Central memory CD8-positive, alpha-beta T cell (primary cell): ENCODE measurements at regions not wholly inside any gene's neighbourhood (a gene's known extent, or its start where the extent isn't known, plus 50 kb on each side); places are given as distances from the start of the nearest gene placed in this dataset.

ENCODE experiments used
- ATAC-seq: fragments of 150-1000 bp; cut with Tn5 transposase; replicated peaks from 2 replicates; pipeline ENCODE4 v1.10.0; 2022; ENCODE audit warnings: mild to moderate bottlenecking, moderate FRiP score, moderate number of reproducible peaks; ENCODE audit not compliant: poor library complexity, severe bottlenecking; ENCODE audit errors: extremely low read depth
- DNase-seq, 2 donors: peaks; one replicate each; pipeline ENCODE4 v3.0.0; 2021; ENCODE audit warnings: low spot score in 2 of 2
- H3K27ac Mint-ChIP-seq: one replicate; pipeline ENCODE4 v1.8.0; 2022; ENCODE audit warnings: low read depth, mild to moderate bottlenecking, moderate library complexity, mixed read lengths
- H3K27me3 Mint-ChIP-seq: one replicate; pipeline ENCODE4 v1.8.0; 2022; ENCODE audit warnings: mixed read lengths
- H3K36me3 Mint-ChIP-seq: one replicate; pipeline ENCODE4 v1.8.0; 2022; ENCODE audit warnings: mild to moderate bottlenecking, moderate library complexity, mixed read lengths; ENCODE audit not compliant: insufficient read depth
- H3K4me1 Mint-ChIP-seq: one replicate; pipeline ENCODE4 v1.8.0; 2022; ENCODE audit warnings: mixed read lengths
- H3K4me3 Mint-ChIP-seq: one replicate; pipeline ENCODE4 v1.8.0; 2022; ENCODE audit warnings: mild to moderate bottlenecking, moderate library complexity, mixed read lengths
- H3K9me3 Mint-ChIP-seq: one replicate; pipeline ENCODE4 v1.8.0; 2022; ENCODE audit warnings: mixed read lengths

DNA sequence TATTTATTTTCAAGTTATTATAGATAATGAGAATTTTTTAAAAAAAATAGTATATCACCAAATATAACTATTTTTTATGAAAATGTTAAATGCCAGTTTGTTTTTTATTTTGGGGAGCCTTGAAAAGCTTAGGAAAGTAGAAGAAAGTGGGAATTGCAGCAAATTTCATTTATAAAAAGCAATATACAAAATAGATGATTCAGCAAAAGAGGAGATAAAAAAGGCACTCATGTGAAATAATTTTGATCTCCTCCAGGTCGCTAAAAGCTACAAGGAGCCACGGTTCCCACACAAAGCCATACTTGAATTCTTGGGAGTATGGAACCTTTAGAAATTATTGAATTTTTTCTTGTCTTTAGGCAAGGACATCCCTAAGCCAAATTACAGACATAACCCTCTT, 625.0 kb upstream of the SGO1 start:
- Mint-ChIP-seq H3K27ac (no peak overlapping the region), H3K4me3 (no peak overlapping the region), H3K4me1 (no peaks in the 10 kb centered on the region), H3K27me3 (no peaks in the 10 kb centered on the region), H3K9me3 (peaks cover 30% of the 10 kb centered on the region), H3K36me3 (peaks cover 1% of the 10 kb centered on the region)
- DNase-seq (no peak), ATAC-seq (no peak)

DNA sequence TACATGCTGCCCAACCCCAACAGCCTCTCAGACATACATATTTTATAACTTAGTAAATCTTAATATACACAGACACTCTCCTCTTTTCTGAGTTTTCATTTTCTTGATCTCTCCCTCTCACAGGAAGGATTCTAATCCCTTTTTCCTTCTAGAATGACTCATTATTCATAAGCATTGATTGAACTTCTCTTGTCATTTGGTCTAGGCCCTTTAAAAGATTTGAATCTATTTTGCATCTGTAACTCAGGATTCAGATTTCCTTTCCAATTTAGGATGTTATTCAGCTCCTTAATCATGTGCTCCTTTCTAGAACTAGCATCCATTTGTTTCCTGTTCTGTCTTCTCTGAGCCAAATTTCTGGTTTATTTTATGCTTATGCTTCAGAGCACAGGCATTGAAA, 624.5 kb upstream of the SGO1 start:
- Mint-ChIP-seq H3K4me1 (no peaks in the 10 kb centered on the region), H3K27me3 (no peaks in the 10 kb centered on the region), H3K9me3 (peaks cover 30% of the 10 kb centered on the region), H3K36me3 (peaks cover 1% of the 10 kb centered on the region), H3K4me3 (no peak overlapping the region), H3K27ac (no peak overlapping the region)
- no peak for ATAC-seq
- DNase-seq: no peak

DNA sequence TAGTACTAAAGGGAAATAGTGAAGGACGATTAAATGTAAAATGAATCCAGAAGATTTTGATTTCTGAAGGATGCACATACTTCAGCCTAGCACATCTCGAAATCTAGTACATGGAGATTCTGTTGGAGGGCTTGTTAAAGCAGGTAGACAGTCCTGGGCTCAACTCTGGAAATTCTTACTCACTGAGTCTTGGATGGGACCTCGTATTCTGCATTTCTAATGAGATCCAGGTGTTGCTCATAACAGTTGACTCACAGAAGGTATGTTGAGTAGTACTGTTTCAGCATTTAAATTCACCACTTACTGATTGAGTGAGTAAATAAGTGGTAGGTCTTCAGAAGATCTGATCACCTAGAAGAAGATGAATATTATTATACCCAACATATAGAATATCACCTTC, 623.4 kb upstream of the SGO1 start:
- peaks cover 25% of the 10 kb centered on the region for H3K9me3 Mint-ChIP-seq
- peaks cover 1% of the 10 kb centered on the region for H3K36me3 Mint-ChIP-seq
- H3K27me3 Mint-ChIP-seq: no peaks in the 10 kb centered on the region
- H3K27ac Mint-ChIP-seq: no peak overlapping the region
- ATAC-seq (no peak), DNase-seq (no peak)
- no peaks in the 10 kb centered on the region for H3K4me1 Mint-ChIP-seq
- H3K4me3 Mint-ChIP-seq: no peak overlapping the region

DNA sequence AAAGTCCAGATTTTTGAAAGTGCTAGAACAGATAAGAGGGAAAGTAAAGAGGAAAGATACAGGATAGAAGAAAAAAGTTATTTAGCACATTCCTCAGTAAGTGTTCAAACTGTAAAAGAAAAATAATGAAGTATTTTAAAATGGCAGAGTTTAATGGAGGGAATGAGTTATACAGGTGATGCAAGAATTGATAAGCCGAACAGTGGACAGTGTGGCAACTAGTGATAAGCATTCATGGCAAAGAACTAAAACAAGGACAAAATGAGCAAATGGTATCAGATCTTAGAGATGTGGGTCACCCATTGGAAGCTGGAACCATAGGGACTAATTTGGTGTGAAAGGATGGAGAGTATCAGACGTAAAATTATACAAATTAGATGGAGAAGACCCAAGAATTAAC, 622.9 kb upstream of the SGO1 start:
- DNase-seq: no peak
- H3K36me3 Mint-ChIP-seq: peaks cover 1% of the 10 kb centered on the region
- no peaks in the 10 kb centered on the region for H3K27me3 Mint-ChIP-seq
- peaks cover 28% of the 10 kb centered on the region for H3K9me3 Mint-ChIP-seq
- no peaks in the 10 kb centered on the region for H3K4me1 Mint-ChIP-seq
- H3K27ac Mint-ChIP-seq: no peak overlapping the region
- H3K4me3 Mint-ChIP-seq: no peak overlapping the region
- ATAC-seq: no peak

DNA sequence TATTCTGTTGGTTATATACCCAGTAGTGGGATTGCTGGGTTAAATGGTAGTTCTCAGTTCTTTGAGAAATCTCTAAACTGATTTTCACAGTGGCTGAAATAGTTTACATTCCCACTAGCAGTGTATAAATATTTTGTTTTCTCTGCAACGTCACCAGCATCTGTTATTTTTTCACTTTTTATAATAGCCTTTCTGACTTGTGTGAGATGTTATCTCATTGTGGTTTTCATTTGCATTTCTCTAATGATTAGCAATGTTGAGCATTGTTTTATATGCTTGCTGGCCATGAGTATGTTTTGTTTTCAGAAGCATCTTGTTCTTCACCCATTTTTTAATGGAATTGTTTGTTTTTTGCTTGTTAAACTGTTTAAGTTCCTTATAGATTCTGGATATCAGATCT, 612.7 kb upstream of the SGO1 start:
- H3K4me1 Mint-ChIP-seq: no peaks in the 10 kb centered on the region
- H3K9me3 Mint-ChIP-seq: peaks cover 23% of the 10 kb centered on the region
- H3K27me3 Mint-ChIP-seq: no peaks in the 10 kb centered on the region
- no peak for DNase-seq
- H3K4me3 Mint-ChIP-seq: no peak overlapping the region
- no peaks in the 10 kb centered on the region for H3K36me3 Mint-ChIP-seq
- ATAC-seq: no peak
- no peak overlapping the region for H3K27ac Mint-ChIP-seq

DNA sequence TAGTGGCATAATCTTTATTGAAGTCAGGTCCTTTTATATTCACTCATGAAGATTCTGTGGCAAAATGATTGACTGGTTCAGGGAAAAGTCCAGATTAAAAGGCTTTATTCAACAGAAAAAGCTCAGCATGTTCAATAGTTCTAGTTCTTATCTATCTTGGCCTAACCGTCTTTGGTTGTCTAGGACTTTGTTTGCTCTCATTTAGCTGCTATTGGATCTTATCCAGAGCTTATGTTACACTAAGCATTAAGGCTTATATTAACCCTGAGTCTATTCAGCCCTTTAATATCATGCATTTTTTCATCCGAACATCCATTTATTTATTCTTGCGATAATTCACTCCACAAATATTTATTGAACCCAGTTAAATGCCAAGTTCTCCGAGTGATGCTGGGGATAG, 601.0 kb upstream of the SGO1 start:
- H3K4me3 Mint-ChIP-seq: no peak overlapping the region
- no peaks in the 10 kb centered on the region for H3K27me3 Mint-ChIP-seq
- DNase-seq (no peak), ATAC-seq (no peak)
- no peaks in the 10 kb centered on the region for H3K36me3 Mint-ChIP-seq
- no peaks in the 10 kb centered on the region for H3K4me1 Mint-ChIP-seq
- H3K27ac Mint-ChIP-seq: no peak overlapping the region
- H3K9me3 Mint-ChIP-seq: peaks cover 38% of the 10 kb centered on the region

DNA sequence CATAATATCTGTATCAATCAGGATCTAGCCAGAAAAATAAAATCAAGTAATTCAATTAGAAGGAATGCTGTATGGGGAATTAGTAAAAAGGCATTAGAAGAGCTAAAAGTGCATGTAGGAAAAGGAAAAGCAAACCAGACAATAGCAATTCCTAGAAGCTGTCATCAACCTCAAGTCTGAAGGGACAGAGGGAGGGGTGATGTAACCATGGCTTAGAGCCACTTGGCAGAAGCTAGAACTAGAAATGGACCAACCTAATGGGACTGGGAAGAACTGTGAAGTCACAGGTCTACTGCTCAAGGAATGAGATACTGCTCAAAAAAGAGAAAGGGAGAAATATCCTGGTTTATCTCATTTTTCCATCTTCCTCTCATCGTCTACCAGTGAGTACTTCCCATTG, 590.7 kb upstream of the SGO1 start:
- DNase-seq: no peak
- H3K9me3 Mint-ChIP-seq: peaks cover 38% of the 10 kb centered on the region
- H3K4me3 Mint-ChIP-seq: no peak overlapping the region
- no peaks in the 10 kb centered on the region for H3K4me1 Mint-ChIP-seq
- H3K27ac Mint-ChIP-seq: no peak overlapping the region
- no peaks in the 10 kb centered on the region for H3K27me3 Mint-ChIP-seq
- no peaks in the 10 kb centered on the region for H3K36me3 Mint-ChIP-seq
- no peak for ATAC-seq

DNA sequence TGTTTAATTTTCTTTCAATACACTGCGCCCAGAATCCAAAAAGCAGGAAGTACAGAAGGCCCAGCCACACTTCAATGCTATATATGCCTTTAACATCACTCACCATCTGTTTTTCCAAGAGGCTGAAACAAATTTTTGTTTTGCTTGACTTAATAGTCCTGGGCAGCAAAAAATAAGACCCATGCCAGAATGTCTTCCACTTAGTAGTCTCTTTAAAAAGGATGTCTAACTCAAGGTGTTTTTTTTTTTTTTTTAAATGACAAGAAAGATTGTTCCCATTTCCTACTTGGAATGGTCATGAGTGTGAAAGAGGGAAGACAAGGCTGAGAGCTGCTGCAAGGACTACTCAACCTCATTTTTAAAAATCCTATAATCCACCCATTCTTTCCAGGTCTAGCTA, 590.3 kb upstream of the SGO1 start:
- DNase-seq (no peak), ATAC-seq (no peak)
- Mint-ChIP-seq H3K27me3 (no peaks in the 10 kb centered on the region), H3K4me1 (no peaks in the 10 kb centered on the region), H3K9me3 (peaks cover 38% of the 10 kb centered on the region), H3K36me3 (no peaks in the 10 kb centered on the region), H3K4me3 (no peak overlapping the region), H3K27ac (no peak overlapping the region)

DNA sequence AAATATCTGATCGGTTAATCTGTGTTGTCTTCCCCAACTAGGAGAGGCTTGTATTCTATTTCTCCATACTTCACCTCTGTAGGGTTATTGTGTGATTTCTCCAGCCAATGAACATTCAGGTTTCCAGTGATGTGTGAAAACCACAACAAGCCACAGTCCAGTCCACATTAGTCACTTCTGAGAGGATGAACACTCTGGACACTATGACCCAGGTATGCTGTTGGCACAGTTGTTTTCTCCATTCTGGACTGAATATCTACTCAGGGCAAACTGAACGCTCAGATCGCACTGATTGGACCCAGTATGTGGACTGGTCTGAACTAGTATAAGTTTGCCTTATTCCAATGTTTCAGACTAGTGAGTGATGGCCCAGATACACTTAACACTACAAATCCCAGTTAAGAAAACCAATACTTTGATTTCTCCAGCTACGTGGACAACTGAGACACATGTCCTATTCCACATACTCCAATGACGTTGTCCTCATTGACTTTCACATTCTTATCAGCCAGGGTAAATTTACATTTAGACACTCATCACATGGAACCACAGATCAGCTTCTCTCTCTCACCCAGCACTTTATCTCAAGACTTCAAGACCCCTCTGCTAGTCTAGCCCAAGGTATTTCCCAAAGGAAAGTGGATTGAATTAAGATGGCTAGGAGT, 587.4 kb upstream of the SGO1 start:
- Mint-ChIP-seq H3K27ac (no peak overlapping the region), H3K4me1 (no peaks in the 10 kb centered on the region)

DNA sequence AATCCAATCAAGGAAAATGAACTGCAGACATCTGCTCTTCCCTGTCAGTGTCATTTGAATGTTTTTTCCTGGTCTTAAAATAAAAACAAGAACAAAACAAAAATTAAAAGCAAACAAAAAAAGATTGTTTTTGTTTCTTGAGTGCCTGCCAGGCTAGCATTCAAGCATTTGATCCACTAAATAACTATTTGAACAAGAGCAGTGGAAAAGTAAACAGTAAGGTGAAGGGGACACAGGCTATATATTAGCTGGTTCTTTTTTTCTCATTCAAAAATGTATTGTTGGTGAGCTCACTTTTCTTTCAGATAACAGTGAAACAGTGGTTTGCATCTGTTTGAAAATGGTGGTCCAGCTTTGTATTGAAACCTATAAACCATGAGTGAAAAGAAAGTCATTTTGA, 586.9 kb upstream of the SGO1 start:
- DNase-seq: no peak
- no peak overlapping the region for H3K4me3 Mint-ChIP-seq
- H3K27me3 Mint-ChIP-seq: no peaks in the 10 kb centered on the region
- ATAC-seq: no peak
- H3K4me1 Mint-ChIP-seq: no peaks in the 10 kb centered on the region
- peaks cover 36% of the 10 kb centered on the region for H3K9me3 Mint-ChIP-seq
- H3K36me3 Mint-ChIP-seq: no peaks in the 10 kb centered on the region
- no peak overlapping the region for H3K27ac Mint-ChIP-seq

More for the DNA sequence above, 587.4 kb upstream of the SGO1 start:
- DNase-seq (no peak), ATAC-seq (no peak)
- Mint-ChIP-seq H3K36me3 (no peaks in the 10 kb centered on the region), H3K9me3 (peaks cover 34% of the 10 kb centered on the region), H3K27me3 (no peaks in the 10 kb centered on the region), H3K4me3 (no peak overlapping the region)

DNA sequence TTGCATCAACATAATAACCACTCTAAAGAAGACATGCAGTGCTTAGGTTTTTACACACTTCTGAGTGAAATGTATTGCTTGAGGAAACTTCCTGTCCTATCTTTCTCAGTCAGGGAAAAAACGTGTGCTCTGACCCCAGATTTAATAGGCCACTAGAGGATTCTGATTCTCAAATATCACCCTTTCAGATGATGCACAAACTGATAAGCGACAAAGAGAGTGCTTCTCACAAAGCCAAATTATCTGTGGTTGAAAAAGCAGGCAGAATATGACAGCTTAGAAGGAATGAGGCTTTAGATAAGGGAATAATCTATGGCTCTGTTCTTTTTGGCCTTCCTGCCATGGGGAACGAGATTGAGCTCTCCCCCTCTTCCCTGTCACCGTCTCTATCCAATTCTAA, 583.4 kb upstream of the SGO1 start:
- H3K27me3 Mint-ChIP-seq: no peaks in the 10 kb centered on the region
- DNase-seq: no peak
- H3K9me3 Mint-ChIP-seq: peaks cover 30% of the 10 kb centered on the region
- no peak overlapping the region for H3K4me3 Mint-ChIP-seq
- ATAC-seq: no peak
- H3K27ac Mint-ChIP-seq: no peak overlapping the region
- no peaks in the 10 kb centered on the region for H3K36me3 Mint-ChIP-seq
- no peaks in the 10 kb centered on the region for H3K4me1 Mint-ChIP-seq

DNA sequence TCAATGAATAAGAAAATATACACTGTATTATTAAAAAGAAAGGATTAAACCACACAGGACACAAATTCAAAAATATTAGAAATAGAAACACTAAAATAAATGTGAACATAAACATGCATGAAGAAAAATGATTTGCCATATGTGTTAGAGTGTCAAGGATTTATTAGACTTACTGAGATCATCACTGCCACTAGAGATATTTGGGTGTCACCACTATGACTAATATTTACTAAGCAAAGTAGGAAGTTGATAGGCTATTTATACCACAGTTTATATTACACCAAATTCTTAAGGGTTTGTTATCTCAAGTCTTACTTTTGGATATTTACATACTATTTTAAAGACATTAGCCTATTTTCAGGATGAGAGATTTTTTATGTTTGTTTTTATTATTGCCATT, 575.0 kb upstream of the SGO1 start:
- Mint-ChIP-seq H3K27ac (no peak overlapping the region), H3K36me3 (no peaks in the 10 kb centered on the region), H3K4me3 (no peak overlapping the region), H3K4me1 (no peaks in the 10 kb centered on the region), H3K9me3 (peaks cover 12% of the 10 kb centered on the region), H3K27me3 (no peaks in the 10 kb centered on the region)
- no peak for DNase-seq
- no peak for ATAC-seq

DNA sequence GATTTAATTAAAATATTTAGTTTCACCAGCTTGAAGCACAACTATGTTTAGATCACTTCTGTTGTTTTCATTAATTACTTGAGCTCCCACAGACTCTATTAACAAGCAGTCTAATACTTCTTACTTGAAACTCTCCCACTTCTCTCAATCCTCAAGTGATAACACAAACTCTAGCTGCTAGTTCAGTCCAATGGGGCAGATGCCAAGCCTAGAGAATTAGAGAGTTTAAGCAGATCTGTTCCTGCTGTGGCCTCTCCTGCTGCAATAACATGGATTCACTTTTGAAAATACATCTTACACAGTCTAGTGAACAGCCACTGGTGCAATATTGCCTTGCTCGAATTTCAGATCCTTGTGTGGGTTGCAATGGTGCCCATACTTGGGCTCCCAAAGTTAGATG, 566.4 kb upstream of the SGO1 start:
- Mint-ChIP-seq H3K36me3 (no peaks in the 10 kb centered on the region), H3K27me3 (no peaks in the 10 kb centered on the region), H3K27ac (no peak overlapping the region), H3K9me3 (peaks cover 29% of the 10 kb centered on the region), H3K4me3 (no peak overlapping the region), H3K4me1 (no peaks in the 10 kb centered on the region)
- no peak for DNase-seq
- ATAC-seq: no peak

DNA sequence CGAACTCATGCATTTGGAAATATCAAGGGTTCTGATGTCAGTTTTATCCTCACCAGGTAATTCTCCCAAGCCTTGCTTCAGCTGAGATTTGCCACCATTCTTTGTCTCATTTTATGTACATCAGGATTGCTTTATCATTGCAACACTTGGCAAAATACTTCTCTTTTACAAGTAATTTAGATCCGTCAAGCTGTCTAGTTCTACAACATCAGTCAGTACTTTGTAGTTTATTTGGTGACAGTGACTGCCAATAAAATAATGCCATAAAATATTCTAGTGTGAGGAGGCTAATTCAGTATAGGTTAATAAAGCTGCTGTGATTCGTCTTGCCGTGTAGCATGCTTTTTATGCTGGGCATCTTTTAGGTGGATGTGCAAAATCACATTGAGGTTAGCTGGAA, 565.3 kb upstream of the SGO1 start:
- H3K36me3 Mint-ChIP-seq: no peaks in the 10 kb centered on the region
- no peak overlapping the region for H3K4me3 Mint-ChIP-seq
- DNase-seq (no peak), ATAC-seq (no peak)
- no peak overlapping the region for H3K27ac Mint-ChIP-seq
- peaks cover 26% of the 10 kb centered on the region for H3K9me3 Mint-ChIP-seq
- no peaks in the 10 kb centered on the region for H3K27me3 Mint-ChIP-seq
- no peaks in the 10 kb centered on the region for H3K4me1 Mint-ChIP-seq
